SK-N-SH (cell line): ENCODE measurements at regions not wholly inside any gene's neighbourhood (a gene's known extent, or its start where the extent isn't known, plus 50 kb on each side); places are given as distances from the start of the nearest gene placed in this dataset.

Experiments
- EP300 ChIP-seq, 2 experiments: IDR thresholded peaks; 2 replicates each; pipeline versions ENCODE4 v1.4.0 to v1.6.1; 2012; ENCODE audit warnings: borderline replicate concordance in 1 of 2, low read depth in 1 of 2, low read length in 1 of 2
- EZH2phosphoT487 ChIP-seq: fragments of 200-600 bp; sonication (generic); IDR thresholded peaks from 2 replicates; pipeline ENCODE4 v1.6.1; 2017; ENCODE audit warnings: low read depth, mixed run types, mild to moderate bottlenecking, antibody characterized with exemption, moderate library complexity, borderline replicate concordance
- NFIC ChIP-seq: IDR thresholded peaks from 2 replicates; pipeline ENCODE4 v1.4.0; 2012; ENCODE audit warnings: borderline replicate concordance
- RFX5 ChIP-seq: IDR thresholded peaks from 2 replicates; pipeline ENCODE4 v1.6.1; 2012; ENCODE audit warnings: mild to moderate bottlenecking, improper control_type of control experiment, low read length
- RXRA ChIP-seq: IDR thresholded peaks from 2 replicates; pipeline ENCODE4 v1.4.0; 2012; ENCODE audit warnings: low read depth, mild to moderate bottlenecking, borderline replicate concordance
- TF ChIP-seq, protein P1 (sequence below): IDR thresholded peaks from 2 replicates; pipeline ENCODE4 v1.6.1; 2012; ENCODE audit warnings: mild to moderate bottlenecking, low read depth, low read length, moderate library complexity
- TF ChIP-seq, protein P2 (sequence below): fragments of 150-350 bp; IDR thresholded peaks from 2 replicates; pipeline ENCODE4 v1.6.1; 2017; ENCODE audit warnings: antibody characterized with exemption, low read length, low read depth, borderline replicate concordance

DNA sequence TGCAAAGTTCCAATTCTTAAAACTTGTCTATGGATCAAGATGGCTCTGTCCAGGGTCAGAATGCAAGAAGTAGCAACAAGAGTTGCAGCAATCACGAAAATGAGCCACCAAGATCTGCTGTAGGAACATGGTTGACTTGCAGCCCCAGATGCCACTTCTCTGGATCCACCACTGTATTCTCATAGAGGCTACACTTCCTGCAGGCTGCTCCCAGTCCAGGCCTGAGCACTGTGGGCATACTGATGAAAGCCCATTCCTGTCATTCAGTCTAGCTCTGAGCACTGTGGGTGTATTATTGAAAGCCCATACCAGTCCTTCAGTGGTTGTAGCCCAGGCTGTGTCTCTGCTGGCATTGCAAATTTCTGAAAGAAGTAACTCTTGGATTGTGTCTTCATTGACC lies 213.9 kb upstream of the AGAP1 start:
- no peak for TF ChIP-seq NFIC
- no peak for TF ChIP-seq RFX5
- TF ChIP-seq, protein P1, sequence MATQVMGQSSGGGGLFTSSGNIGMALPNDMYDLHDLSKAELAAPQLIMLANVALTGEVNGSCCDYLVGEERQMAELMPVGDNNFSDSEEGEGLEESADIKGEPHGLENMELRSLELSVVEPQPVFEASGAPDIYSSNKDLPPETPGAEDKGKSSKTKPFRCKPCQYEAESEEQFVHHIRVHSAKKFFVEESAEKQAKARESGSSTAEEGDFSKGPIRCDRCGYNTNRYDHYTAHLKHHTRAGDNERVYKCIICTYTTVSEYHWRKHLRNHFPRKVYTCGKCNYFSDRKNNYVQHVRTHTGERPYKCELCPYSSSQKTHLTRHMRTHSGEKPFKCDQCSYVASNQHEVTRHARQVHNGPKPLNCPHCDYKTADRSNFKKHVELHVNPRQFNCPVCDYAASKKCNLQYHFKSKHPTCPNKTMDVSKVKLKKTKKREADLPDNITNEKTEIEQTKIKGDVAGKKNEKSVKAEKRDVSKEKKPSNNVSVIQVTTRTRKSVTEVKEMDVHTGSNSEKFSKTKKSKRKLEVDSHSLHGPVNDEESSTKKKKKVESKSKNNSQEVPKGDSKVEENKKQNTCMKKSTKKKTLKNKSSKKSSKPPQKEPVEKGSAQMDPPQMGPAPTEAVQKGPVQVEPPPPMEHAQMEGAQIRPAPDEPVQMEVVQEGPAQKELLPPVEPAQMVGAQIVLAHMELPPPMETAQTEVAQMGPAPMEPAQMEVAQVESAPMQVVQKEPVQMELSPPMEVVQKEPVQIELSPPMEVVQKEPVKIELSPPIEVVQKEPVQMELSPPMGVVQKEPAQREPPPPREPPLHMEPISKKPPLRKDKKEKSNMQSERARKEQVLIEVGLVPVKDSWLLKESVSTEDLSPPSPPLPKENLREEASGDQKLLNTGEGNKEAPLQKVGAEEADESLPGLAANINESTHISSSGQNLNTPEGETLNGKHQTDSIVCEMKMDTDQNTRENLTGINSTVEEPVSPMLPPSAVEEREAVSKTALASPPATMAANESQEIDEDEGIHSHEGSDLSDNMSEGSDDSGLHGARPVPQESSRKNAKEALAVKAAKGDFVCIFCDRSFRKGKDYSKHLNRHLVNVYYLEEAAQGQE: no peak
- no peak for TF ChIP-seq EZH2phosphoT487
- TF ChIP-seq, protein P2, sequence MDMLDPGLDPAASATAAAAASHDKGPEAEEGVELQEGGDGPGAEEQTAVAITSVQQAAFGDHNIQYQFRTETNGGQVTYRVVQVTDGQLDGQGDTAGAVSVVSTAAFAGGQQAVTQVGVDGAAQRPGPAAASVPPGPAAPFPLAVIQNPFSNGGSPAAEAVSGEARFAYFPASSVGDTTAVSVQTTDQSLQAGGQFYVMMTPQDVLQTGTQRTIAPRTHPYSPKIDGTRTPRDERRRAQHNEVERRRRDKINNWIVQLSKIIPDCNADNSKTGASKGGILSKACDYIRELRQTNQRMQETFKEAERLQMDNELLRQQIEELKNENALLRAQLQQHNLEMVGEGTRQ: no peak
- no peak for TF ChIP-seq EP300 (IDR thresholded peaks at IDR 0.05; ENCODE audit: borderline replicate concordance in 1 of 2, low read depth in 1 of 2, low read length in 1 of 2)
- TF ChIP-seq RXRA: no peak
